Peyer's patch (tissue), 4 donors: ENCODE measurements at regions not wholly inside any gene's neighbourhood (a gene's known extent, or its start where the extent isn't known, plus 50 kb on each side); places are given as distances from the start of the nearest gene placed in this dataset.

Experiments
- CTCF ChIP-seq, 6 experiments: fragments of 450-650 bp in 4 of 6; fragments of 200-600 bp in 2 of 6; sonication (generic) in 1 of 6; IDR thresholded peaks; one replicate each; pipeline ENCODE4 v1.5.1; 2017 to 2019; ENCODE audit warnings: antibody characterized with exemption in 6 of 6, mild to moderate bottlenecking in 3 of 6, moderate library complexity in 1 of 6
- POLR2A ChIP-seq, 2 donors: fragments of 450-650 bp; IDR thresholded peaks; one replicate each; pipeline ENCODE4 v1.5.1; 2017; ENCODE audit warnings: antibody characterized with exemption in 2 of 2, mild to moderate bottlenecking in 2 of 2, moderate library complexity in 2 of 2

DNA sequence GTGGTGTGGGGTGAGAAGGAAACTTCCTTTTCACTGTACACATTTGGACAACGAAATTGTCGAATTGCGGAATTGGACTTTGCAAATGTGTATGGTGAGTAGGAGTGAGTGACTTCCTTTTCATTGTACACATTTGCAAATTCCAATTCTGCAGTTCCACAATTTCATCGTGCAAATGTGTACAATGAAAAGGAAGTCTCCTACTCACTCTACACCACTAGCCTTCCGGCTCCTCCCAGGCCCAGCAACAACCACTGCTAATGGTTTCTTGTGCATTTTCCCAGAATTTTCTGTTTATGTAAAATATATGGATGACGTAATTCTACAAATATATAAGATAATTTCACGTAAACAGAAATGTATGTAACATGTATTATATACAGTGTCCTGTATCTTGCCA lies 118.5 kb downstream of the ARL4A start:
- TF ChIP-seq CTCF (IDR thresholded peaks at IDR 0.05) (no peak), POLR2A (IDR thresholded peaks at IDR 0.05) (no peak)
